ENCODE measurements at regions not wholly inside any gene's neighbourhood (a gene's known extent, or its start where the extent isn't known, plus 50 kb on each side); places are given as distances from the start of the nearest gene placed in this dataset.
A peak's percentile ranks its signal among the peaks of the same experiment; 100 is the strongest.

GRCh38 chr9:18366184-18366583, 107.8 kb upstream of the ADAMTSL1 start:
- intact Hi-C loops (cut with DNase I, micrococcal nuclease), result no loop called here
- no peak for DNase-seq
- ATAC-seq, result no peak

GRCh38 chr9:18368206-18368605, 105.7 kb upstream of the ADAMTSL1 start:
- no peak for DNase-seq
- intact Hi-C loops (cut with DNase I, micrococcal nuclease), result no loop called here
- ATAC-seq, result no peak

DNA sequence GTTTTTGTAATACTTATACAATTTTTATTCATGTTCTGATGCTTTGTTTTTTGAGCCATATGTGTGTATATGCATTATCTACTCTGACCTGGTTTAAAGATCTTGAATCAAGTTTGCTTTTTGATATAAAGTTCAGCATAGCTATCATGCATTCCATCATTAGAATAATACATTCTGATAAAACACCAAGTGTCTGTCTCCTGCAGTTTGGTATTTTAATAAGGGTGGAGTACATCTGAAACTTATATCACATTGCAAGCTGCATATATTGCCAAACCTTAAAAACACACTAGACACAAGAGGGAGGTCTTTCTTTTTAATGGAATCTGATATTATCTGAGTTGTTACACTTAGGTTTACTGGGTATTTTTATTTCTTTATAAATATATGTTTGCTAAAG, 102.8 kb upstream of the ADAMTSL1 start:
- intact Hi-C loops (cut with DNase I, micrococcal nuclease), result no loop called here
- no peak for DNase-seq
- ATAC-seq, result no peak

DNA sequence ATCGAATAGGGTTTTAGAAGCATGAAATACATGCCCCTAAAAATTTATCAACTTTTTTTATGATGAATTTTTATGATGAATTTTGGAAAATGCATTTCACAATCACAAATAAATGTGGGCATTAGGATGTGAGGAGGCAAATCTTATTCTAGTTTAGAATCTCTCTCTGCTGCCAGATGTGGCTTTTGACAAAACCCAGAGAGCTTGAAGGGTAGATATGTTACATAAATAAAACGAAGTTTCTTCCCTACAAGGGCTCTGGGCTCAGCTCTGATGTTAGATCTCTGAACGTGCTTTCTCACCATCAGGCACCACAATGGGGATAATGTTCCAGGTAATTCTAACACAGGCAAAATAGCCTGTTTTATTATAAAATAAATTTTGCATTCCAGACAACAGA, 102.3 kb upstream of the ADAMTSL1 start:
- ATAC-seq (no peak), DNase-seq (no peak)
- intact Hi-C loops (cut with DNase I, micrococcal nuclease), result no loop called here

- ATAC-seq (no peak), DNase-seq (no peak)
- intact Hi-C loops (cut with DNase I, micrococcal nuclease), result no loop called here
These were observed 94.7 kb upstream of the ADAMTSL1 start for GRCh38 chr9:18379073-18379811.

DNA sequence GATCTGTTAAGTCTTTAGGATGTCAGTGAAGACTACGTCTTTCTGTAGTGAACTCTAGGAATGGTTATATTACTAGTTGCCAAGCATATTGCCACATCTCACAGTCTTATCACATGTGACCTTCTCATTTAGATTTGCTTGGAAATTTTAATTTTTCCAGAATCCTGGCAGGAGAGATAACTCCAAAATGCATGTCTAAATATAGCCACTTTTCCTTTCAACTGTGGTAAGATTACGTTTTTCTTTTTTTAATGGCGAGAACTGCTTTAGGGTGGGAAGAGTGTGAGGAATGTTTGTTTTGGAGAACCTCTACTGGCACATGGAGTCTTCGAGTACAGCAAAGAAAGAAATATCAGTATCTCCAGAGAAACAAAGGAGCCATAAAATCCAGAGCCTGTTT, 91.7 kb upstream of the ADAMTSL1 start:
- intact Hi-C loops (cut with DNase I, micrococcal nuclease), result no loop called here
- DNase-seq (no peak), ATAC-seq (no peak)

DNA sequence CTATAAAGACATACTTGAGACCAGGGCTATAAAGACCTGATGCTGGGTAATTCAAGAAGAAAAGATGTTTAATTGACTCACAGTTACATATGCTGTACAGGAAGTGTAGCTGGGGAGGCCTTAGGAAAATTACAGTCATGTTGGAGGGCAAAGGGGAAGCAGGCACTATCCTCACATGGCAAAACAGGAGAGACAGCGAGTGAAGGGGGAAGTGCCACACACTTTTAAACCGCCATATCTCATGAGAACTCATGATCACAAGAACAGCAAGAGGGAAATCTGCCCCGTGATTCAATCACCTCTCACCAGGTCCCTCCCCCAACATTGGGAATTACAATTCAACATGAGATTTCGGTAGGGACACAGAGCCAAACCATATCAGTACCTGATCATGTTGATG, 89.9 kb upstream of the ADAMTSL1 start:
- intact Hi-C loops (cut with DNase I, micrococcal nuclease), result no loop called here
- ATAC-seq (no peak), DNase-seq (no peak)

DNA sequence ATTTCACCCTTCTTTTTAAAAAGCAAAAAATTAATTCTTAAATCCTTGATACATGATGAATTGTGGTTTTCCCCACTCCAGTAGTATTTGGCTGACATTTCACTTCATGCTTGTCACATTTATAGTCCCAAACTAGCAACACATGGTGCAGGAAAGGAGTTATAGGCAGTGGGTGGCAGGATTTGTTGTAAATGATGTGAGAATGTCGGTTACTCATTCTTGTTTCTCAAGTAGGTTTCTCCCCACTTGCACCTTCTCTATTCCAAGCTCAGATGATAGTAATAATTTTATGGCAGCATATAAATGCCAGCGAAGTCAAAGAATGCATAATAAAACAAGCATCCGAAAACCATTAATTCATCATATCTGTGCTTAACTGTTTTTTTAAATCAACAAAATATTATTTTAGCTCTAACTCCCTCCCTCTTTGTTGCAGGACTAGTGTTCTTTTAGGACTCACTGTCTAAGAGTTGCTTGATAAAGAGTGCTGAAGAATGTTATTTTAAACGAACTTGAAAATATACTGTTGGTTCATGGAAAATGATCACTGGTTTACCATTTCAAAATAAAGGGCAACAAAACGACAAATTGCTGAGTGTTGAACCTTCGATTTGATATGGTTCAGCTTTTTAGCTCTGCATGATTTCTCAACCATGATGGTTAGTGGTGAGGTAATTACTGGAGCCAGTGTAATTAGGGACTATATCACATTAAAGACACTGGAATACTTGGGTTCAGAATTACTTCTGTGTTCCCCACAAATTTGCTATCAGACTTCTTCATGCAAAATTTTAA, 88.1 kb upstream of the ADAMTSL1 start:
- ATAC-seq (no peak), DNase-seq (no peak)
- intact Hi-C loops (cut with DNase I, micrococcal nuclease), result no loop called here

- intact Hi-C loops (cut with DNase I, micrococcal nuclease), result no loop called here
- DNase-seq (no peak), ATAC-seq (no peak)
These were observed 83.6 kb upstream of the ADAMTSL1 start for GRCh38 chr9:18390393-18390792.

GRCh38 chr9:18393340-18394130, 80.4 kb upstream of the ADAMTSL1 start:
- ATAC-seq (peak; percentile 82), DNase-seq (peak; percentile 56 to 59)
- intact Hi-C loops (cut with DNase I, micrococcal nuclease), result no loop called here

DNA sequence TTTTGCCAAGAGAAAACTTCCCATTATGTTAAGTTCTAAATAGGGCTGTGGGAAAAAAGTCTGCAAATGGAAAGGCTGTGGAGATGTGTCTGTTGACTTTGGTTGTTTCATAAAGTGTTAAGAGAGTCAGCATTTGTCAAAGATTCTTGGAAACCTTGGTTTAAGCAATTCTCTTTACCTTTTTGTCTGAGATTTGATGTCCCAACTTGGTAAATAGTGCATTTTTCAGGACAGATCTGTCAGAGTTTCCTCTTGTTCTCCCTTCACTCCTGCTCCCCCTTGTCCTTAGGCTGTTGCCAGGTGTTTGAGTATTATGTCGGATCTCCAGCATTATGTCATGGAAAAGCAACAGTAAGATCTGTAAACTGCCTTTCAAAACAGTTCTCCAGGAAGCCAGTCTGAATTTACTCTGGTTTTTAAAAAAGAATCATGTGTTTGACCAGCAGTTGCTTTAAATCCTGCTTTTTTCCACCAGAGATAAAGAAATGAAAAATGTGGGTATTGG, 79.1 kb upstream of the ADAMTSL1 start:
- intact Hi-C loops (cut with DNase I, micrococcal nuclease), result no loop called here
- ATAC-seq, result no peak
- no peak for DNase-seq

GRCh38 chr9:18396102-18396728, 77.7 kb upstream of the ADAMTSL1 start:
- DNase-seq (no peak), ATAC-seq (no peak)
- intact Hi-C loops (cut with DNase I, micrococcal nuclease), result no loop called here

- DNase-seq, result no peak
- no peak for ATAC-seq
- intact Hi-C loops (cut with DNase I, micrococcal nuclease), result no loop called here
These were observed 76.9 kb upstream of the ADAMTSL1 start for GRCh38 chr9:18397076-18397475.

DNA sequence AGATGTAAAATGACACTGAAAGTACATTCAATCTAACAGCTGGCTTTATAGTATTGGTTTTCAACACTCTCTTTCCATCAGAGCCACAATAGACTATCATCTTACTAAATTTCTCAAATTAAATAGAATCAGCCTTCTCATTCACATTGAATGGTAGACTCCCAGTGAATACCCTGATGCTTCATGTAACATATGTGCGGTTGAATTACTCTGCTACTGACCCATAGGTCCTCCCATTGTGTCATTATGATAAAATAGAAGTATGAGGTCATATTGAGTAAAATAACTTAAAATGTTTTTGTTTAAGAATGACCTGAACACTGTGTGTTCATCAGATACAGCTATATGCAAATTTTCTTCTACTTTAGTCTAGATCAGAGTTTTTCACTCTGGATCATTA, 75.9 kb upstream of the ADAMTSL1 start:
- intact Hi-C loops (cut with DNase I, micrococcal nuclease), result no loop called here
- ATAC-seq (no peak), DNase-seq (no peak)

DNA sequence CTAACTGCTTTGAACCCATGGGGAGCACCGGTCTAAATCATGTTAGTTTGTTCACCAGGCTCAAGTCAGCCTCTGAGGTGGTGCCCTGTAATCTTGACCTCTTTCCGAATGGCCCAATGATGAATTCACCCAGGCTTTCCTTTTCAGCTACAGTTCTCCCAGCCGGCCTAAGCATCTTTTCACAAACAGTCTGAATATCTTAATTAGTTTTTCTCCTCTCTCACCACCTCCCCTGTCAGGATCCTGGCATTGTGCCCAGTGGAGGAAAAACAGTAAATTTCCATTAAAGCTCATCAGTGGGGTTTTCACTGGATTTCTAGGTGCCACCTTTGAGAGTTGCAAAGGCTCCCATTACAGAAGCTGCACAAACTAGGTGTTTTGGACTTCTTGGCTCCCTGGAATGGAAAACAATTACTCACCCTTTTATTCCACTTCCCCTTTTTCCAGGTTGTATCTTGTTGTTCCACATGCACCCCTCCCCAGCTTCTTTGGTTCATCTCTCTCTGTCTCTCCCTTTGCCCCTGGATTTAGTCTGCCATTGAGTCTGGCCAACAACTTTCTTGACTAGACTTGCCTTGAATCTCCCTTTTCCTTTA, 69.4 kb upstream of the ADAMTSL1 start:
- ATAC-seq (no peak), DNase-seq (no peak)
- intact Hi-C loops (cut with DNase I, micrococcal nuclease), result no loop called here

- ATAC-seq, result no peak
- no peak for DNase-seq
- intact Hi-C loops (cut with DNase I, micrococcal nuclease), result no loop called here
These were observed 68.7 kb upstream of the ADAMTSL1 start for GRCh38 chr9:18405240-18405639.

DNA sequence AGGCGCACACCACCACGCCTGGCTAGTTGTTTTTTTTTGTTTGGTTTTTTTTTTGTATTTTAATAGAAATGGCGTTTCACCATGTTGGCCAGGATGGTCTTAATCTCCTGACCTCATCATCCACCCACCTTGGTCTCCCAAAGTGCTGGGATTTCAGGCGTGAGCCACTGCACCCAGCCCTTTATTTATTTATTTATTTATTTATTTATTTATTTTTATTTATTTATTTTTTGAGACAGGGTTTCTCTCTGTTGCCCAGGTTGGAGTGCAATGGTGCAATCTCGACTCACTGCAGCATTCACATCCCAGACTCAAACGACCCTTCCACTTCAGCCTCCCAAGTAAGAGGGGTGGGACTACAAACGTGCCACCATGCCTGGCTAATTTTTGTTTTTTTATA, 63.0 kb upstream of the ADAMTSL1 start:
- ATAC-seq (no peak), DNase-seq (no peak)
- intact Hi-C loops (cut with DNase I, micrococcal nuclease), result no loop called here

DNA sequence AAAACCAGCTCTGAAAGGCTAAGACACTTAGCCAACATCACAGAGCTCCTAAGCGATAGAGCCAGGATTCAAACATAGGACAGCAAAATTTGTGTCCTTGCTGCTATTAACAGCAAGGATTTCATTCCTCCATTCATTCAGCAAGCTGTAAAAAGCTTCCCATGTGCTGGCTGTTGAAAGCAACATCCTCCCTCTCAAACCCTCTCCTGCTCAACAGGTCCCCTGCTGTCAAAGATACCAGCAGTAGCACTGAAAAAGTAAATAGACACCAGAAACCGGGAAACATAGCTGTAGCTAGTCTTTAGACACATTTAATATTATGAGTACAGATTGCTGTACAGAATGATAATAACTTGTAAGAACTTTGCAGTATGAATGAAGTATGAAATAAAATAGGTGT, 52.6 kb upstream of the ADAMTSL1 start:
- intact Hi-C loops (cut with DNase I, micrococcal nuclease), result no loop called here
- no peak for ATAC-seq
- DNase-seq, result no peak

All from left colon (tissue), 2 donors.